Ishikawa (cell line): ENCODE measurements at regions not wholly inside any gene's neighbourhood (a gene's known extent, or its start where the extent isn't known, plus 50 kb on each side); places are given as distances from the start of the nearest gene placed in this dataset.

ENCODE experiments used
- MAX ChIP-seq: IDR thresholded peaks from 2 replicates; pipeline ENCODE4 v1.6.1; 2012
- RAD21 ChIP-seq: IDR thresholded peaks from 2 replicates; pipeline ENCODE4 v1.6.1; 2012; ENCODE audit warnings: low read depth
- YY1 ChIP-seq: IDR thresholded peaks from 2 replicates; pipeline ENCODE4 v1.6.1; 2012; ENCODE audit warnings: low read depth

- no peak for TF ChIP-seq RAD21
- no peak for TF ChIP-seq MAX
- TF ChIP-seq YY1: no peak
These were observed 191.1 kb downstream of the MELK start for GRCh38 chr9:36763778-36764177.
